Retinal pigment epithelial cell (primary cell): ENCODE measurements at regions not wholly inside any gene's neighbourhood (a gene's known extent, or its start where the extent isn't known, plus 50 kb on each side); places are given as distances from the start of the nearest gene placed in this dataset.

ENCODE experiments used
- DNase-seq: peaks from one replicate; pipeline ENCODE4 v3.0.0-alpha.2; 2010; ENCODE audit warnings: low read depth
- H3K4me3 ChIP-seq: 2 replicates; pipeline ENCODE4 v1.5.1; 2011; ENCODE audit warnings: mild to moderate bottlenecking, low read length, control low read depth, moderate library complexity
- TF ChIP-seq, protein P1 (sequence below): conservative IDR thresholded peaks from 2 replicates; pipeline ENCODE4 v1.5.1; 2011; ENCODE audit warnings: low read depth, low read length, control low read depth, inconsistent platforms

DNA sequence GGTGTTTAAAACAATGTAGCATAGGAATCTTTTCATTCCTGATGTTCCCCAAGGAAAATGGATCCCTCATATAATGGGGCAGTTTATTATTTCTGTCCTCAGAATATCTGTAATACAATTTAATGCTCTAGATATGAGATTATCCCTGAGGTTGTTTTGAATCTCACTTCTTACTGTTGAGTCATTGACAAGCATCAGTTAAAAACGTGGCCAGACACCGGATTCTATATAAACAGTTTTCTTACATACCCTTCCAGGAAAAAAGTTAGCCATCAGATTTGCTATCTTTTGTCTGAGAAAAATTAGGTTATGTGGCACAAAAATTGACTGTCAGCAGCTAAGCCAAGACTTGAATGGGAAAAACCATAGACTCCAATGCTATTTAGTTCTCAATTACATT lies 539.8 kb upstream of the CELF2 start:
- H3K4me3 ChIP-seq, result no peak overlapping the region
- TF ChIP-seq, protein P1, sequence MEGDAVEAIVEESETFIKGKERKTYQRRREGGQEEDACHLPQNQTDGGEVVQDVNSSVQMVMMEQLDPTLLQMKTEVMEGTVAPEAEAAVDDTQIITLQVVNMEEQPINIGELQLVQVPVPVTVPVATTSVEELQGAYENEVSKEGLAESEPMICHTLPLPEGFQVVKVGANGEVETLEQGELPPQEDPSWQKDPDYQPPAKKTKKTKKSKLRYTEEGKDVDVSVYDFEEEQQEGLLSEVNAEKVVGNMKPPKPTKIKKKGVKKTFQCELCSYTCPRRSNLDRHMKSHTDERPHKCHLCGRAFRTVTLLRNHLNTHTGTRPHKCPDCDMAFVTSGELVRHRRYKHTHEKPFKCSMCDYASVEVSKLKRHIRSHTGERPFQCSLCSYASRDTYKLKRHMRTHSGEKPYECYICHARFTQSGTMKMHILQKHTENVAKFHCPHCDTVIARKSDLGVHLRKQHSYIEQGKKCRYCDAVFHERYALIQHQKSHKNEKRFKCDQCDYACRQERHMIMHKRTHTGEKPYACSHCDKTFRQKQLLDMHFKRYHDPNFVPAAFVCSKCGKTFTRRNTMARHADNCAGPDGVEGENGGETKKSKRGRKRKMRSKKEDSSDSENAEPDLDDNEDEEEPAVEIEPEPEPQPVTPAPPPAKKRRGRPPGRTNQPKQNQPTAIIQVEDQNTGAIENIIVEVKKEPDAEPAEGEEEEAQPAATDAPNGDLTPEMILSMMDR, result no peak
- DNase-seq, result peak; percentile 47

DNA sequence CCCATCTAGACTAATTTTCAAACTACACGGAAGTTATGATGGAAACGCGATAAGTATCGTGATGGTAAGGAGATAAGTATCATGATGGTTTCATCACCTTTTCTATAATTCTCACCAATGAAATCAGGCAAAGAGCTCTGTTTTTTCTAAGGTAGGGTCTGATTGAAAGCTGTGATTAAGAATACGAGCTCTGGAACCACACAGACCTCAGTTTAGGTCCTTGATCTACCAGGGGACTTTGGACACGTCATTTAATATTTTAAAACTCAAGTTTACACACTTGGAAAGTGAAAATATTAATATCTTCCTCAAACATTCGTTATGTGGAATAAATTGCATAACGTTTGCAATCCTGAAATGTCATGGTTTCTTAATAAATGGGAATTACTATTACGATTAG lies 538.2 kb upstream of the CELF2 start:
- DNase-seq, result no peak
- TF ChIP-seq, protein P1, result no peak
- H3K4me3 ChIP-seq, result no peak overlapping the region

DNA sequence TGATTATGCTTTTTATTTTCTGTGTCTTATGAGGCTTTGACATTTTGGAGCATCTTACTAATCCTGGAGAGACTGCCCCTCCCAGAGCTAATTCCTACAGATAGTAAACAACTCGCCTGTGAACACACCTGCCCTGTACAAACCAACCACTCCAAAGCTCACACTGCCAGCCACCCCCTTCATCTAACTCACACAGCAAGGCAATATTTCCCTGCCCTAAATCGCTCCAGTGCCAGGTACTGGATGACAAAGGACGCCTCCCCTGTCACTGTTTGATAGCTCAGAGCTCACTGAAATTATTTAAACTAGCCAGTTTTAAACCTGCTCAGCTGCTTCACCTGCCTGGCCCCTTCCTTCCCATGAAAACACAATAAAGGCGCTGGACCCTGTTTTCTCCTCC lies 535.1 kb upstream of the CELF2 start:
- no peak for DNase-seq
- H3K4me3 ChIP-seq, result no peak overlapping the region
- TF ChIP-seq, protein P1, result no peak

DNA sequence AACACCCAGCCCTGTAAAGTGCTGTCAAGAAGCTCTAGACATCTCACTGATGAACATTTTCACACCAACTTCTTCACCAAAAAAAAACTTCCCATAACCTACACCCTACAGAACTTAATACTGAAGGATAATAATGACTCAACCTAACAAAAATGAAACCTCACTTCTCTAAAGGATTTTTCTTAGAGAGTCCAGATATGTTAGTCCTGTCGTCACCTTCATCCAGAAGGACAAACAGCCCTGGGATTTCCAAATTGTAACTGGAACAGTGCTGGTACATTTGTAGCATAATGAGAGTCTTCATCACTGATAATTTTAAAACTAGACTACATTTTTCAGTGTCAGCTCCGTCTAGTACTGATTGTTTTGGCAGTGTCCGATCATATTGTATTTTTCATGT lies 528.6 kb upstream of the CELF2 start:
- TF ChIP-seq, protein P1, result no peak
- no peak overlapping the region for H3K4me3 ChIP-seq
- no peak for DNase-seq

DNA sequence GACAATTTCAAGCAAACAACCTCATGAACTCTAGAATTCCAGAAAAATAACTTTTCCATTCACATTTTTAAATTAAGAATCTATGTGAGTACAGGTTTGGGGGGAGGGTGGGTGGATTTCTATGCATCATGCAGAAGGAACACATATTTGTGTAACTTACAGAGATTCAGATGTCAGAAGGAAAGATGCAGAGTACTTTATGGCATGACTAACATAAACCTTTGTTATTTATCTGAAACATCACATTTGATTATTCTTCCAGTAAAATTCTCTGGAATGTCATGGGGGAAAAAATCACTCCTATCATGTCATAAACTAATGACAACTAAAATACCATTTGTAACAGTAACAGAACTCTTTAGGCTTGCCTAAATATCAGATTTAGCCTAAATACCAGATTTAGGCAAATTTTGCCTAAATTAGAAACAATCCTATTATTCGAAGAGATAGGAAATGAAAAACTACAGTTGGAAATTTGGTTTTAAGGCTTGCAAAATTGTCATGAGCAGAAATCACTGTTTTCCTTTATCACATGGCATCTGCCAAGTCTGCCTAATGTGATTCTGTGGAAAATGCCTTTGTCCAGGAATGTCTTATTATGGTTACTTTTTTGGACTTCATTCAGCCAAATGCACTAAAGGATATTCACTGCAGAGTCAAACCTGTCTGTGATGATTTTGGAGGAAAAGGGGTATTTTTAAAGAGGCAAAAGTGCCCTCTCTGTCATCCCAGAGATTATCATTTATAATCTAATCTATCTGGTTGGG lies 527.7 kb upstream of the CELF2 start:
- TF ChIP-seq, protein P1, result no peak
- H3K4me3 ChIP-seq, result no peak overlapping the region
- DNase-seq, result no peak

DNA sequence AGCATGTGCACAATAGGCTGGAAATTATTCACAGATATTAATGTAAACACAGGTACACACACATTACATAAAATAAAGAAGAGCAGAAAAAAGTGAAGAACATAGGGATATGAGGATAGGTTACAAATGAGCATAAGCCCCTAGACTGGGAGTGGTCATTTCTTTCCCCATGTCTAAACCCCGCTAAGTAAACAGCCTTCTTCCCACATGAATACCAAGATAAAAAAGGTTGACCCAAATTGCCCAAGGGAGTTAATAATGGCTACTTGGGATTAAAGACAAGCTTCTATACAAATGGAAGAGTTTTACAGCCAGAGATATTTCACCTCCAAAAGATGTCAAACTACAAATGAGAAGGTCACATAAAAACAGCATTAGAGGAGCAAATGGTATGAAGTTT lies 527.1 kb upstream of the CELF2 start:
- TF ChIP-seq, protein P1, result no peak
- no peak for DNase-seq
- H3K4me3 ChIP-seq, result no peak overlapping the region

DNA sequence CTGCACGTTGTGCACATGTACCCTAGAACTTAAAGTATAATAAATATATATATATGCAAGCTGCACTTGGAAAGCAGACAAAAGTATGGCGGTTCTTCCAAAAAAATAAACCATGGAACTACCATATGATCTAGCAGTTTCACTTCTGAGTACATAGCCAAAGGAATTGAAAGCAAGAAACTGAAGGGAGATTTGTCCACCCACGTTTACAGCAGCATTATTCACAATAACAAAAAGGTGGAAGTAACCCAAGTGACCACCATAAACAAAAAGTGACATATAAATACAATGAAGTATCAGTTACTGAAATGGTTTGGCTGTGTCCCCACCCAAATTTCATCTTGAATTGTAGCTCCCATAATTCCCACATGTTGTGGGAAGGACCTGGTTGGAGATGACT lies 525.3 kb upstream of the CELF2 start:
- DNase-seq, result no peak
- TF ChIP-seq, protein P1, result no peak
- H3K4me3 ChIP-seq, result no peak overlapping the region
